K562 (cell line): ENCODE measurements at regions not wholly inside any gene's neighbourhood (a gene's known extent, or its start where the extent isn't known, plus 50 kb on each side); places are given as distances from the start of the nearest gene placed in this dataset.

Experiments
- ATAC-seq: fragments of 200-7000 bp; cut with Tn5 transposase; 3 replicates; pipeline ENCODE4 v1.9.1; 2020; ENCODE audit warnings: moderate library complexity
- BruUV-seq: library from RNA; stranded (reverse); fragments of 400-500 nt; replicated peaks from 2 replicates; lab custom pipeline; 2021; lab: Mats Ljungman, UMichigan
- CTCF ChIA-PET: fragments of 300-600 bp; formaldehyde crosslinking; extraction: SDS; loops from one replicate; lab custom pipeline; 2021; ENCODE audit warnings: low intra/inter-chr PET ratio; lab: Yijun Ruan, JAX
- POLR2A ChIA-PET: fragments of 300-600, 350-650 bp; sonication (Branson Sonifier 250); formaldehyde crosslinking; extraction: SDS; loops from one replicate; lab custom pipeline; 2021; ENCODE audit warnings: antibody characterized with exemption, inconsistent platforms; lab: Yijun Ruan, JAX
- DNase-seq, 4 experiments: peaks; one replicate each; pipeline versions ENCODE4 v3.0.0 to v3.0.0-alpha.2; 2011 to 2018; ENCODE audit warnings: low spot score in 3 of 4, mixed read lengths in 3 of 4; ENCODE audit errors: extremely low read depth in 1 of 4
- FAIRE-seq: peaks from 2 replicates; lab custom pipeline; 2011; peaks lifted over from hg19 to GRCh38; lab: Jason Lieb, UNC
- H2AFZ ChIP-seq: 2 replicates; pipeline ENCODE4 v1.6.0; 2011; ENCODE audit warnings: low read depth, low read length, control low read depth, inconsistent platforms
- H3K27ac ChIP-seq: fragments of 200-600 bp; 3 replicates; pipeline ENCODE4 v1.8.0; 2011; ENCODE audit warnings: low read depth, mild to moderate bottlenecking, control low read depth, inconsistent platforms, low read length, moderate library complexity, mixed read lengths; ENCODE audit errors: extremely low read depth
- H3K27me3 ChIP-seq, 2 experiments: fragments of 300-600 bp in 1 of 2; 2 replicates in 1 of 2; 3 replicates in 1 of 2; pipeline versions ENCODE4 v1.6.0 to v1.8.0; 2011; ENCODE audit warnings: inconsistent platforms in 2 of 2, low read length in 2 of 2, mild to moderate bottlenecking in 1 of 2, mixed read lengths in 1 of 2, moderate library complexity in 1 of 2; ENCODE audit not compliant: control insufficient read depth in 2 of 2, insufficient read depth in 2 of 2
- H3K36me3 ChIP-seq: fragments of 300-600 bp; 3 replicates; pipeline ENCODE4 v1.8.0; 2011; ENCODE audit warnings: mild to moderate bottlenecking, low read length, inconsistent platforms; ENCODE audit not compliant: control insufficient read depth, insufficient read depth
- H3K4me1 ChIP-seq, 2 experiments: fragments of 200-600 bp in 1 of 2; replicated peaks in 1 of 2; 2 replicates in 1 of 2; 3 replicates in 1 of 2; pipeline versions ENCODE4 v1.5.1 to v1.8.0; 2011; ENCODE audit warnings: inconsistent platforms in 2 of 2, low read length in 2 of 2, mild to moderate bottlenecking in 1 of 2, mixed read lengths in 1 of 2, moderate library complexity in 1 of 2; ENCODE audit not compliant: control insufficient read depth in 2 of 2, insufficient read depth in 2 of 2
- H3K4me2 ChIP-seq: 2 replicates; pipeline ENCODE4 v1.6.1; 2011; ENCODE audit warnings: low read length, control low read depth, inconsistent platforms, mixed read lengths; ENCODE audit not compliant: insufficient read depth
- H3K4me3 ChIP-seq: fragments of 200-600 bp; sonication (generic), shearing (Covaris generic); 2 replicates; pipeline ENCODE4 v1.5.1; 2016; ENCODE audit warnings: control low read depth, inconsistent platforms
- H3K79me2 ChIP-seq: fragments of 200-600 bp; 3 replicates; pipeline ENCODE4 v1.8.0; 2011; ENCODE audit warnings: low read length, inconsistent platforms; ENCODE audit not compliant: control insufficient read depth, insufficient read depth
- H3K9ac ChIP-seq, 2 experiments: 2 replicates each; pipeline versions ENCODE4 v1.6.0 to v1.6.1; 2011; ENCODE audit warnings: low read depth in 2 of 2, low read length in 2 of 2, control low read depth in 1 of 2, inconsistent platforms in 1 of 2, mild to moderate bottlenecking in 1 of 2, mixed read lengths in 1 of 2; ENCODE audit not compliant: insufficient read depth in 1 of 2
- H3K9me1 ChIP-seq: one replicate; pipeline ENCODE4 v1.6.0; 2011; ENCODE audit warnings: inconsistent platforms, mild to moderate bottlenecking, low read length, moderate library complexity; ENCODE audit not compliant: control insufficient read depth, insufficient read depth
- H3K9me3 ChIP-seq: replicated peaks from 2 replicates; pipeline ENCODE4 v1.5.1; 2011; ENCODE audit warnings: low read depth, low read length, inconsistent platforms; ENCODE audit not compliant: control insufficient read depth, insufficient read depth
- H4K20me1 ChIP-seq: replicated peaks from 2 replicates; pipeline ENCODE4 v1.6.1; 2011; ENCODE audit warnings: low read length, inconsistent platforms, mixed read lengths; ENCODE audit not compliant: control insufficient read depth, insufficient read depth
- CEBPZ ChIP-seq: fragments of 150-350 bp; IDR thresholded peaks from 2 replicates; pipeline ENCODE4 v1.6.1; 2014; ENCODE audit warnings: low read depth, mild to moderate bottlenecking, low read length, borderline replicate concordance
- E2F6 ChIP-seq, 2 experiments: IDR thresholded peaks; 2 replicates each; pipeline ENCODE4 v1.6.1; 2011; ENCODE audit warnings: borderline replicate concordance in 1 of 2, control low read depth in 1 of 2, low read depth in 1 of 2, low read length in 1 of 2, mild to moderate bottlenecking in 1 of 2, mixed read lengths in 1 of 2, moderate library complexity in 1 of 2; ENCODE audit not compliant: insufficient read depth in 1 of 2, insufficient read length in 1 of 2, poor library complexity in 1 of 2, severe bottlenecking in 1 of 2; ENCODE audit errors: extremely low read depth in 1 of 2
- HLTF ChIP-seq: fragments of 450-650 bp; IDR thresholded peaks from 2 replicates; pipeline ENCODE4 v1.6.1; 2016
- ZBTB17 ChIP-seq: fragments of 450-650 bp; formaldehyde crosslinking; IDR thresholded peaks from 2 replicates; pipeline ENCODE4 v1.4.0; 2020; ENCODE audit warnings: mild to moderate bottlenecking
- ZFX ChIP-seq: sonication (generic); formaldehyde crosslinking; IDR thresholded peaks from 2 replicates; pipeline ENCODE4 v1.8.0; 2022; ENCODE audit warnings: mild to moderate bottlenecking, missing genetic modification reagents, moderate library complexity
- WGBS: fragments of 100-300 bp; shearing (Covaris generic); methylation state at CpG from one replicate; pipeline ENCODE4 v1.1.6; 2016; ENCODE audit warnings: low coverage, mixed read lengths; ENCODE audit not compliant: insufficient coverage; ENCODE audit errors: missing lambda C conversion rate; 5-methylcytosine and 5-hydroxymethylcytosine counted together
- in situ Hi-C: fragments of 300-500 bp; cut with MboI; formaldehyde crosslinking; loops from 4 replicates; pipeline ENCODE4 v1.15.0; 2018; ENCODE audit warnings: inconsistent platforms, mixed read lengths
- intact Hi-C: fragments of 100-400 bp; cut with micrococcal nuclease; formaldehyde crosslinking; loops from 2 replicates; pipeline ENCODE4 v1.14.2; 2022

- BruUV-seq: no TSS peak
- H3K4me2 ChIP-seq: no peak overlapping the region
- H3K79me2 ChIP-seq: peaks cover 3% of the 10 kb centered on the region; the same call in 1 of the 3 replicates
- DNase-seq (no peak), ATAC-seq (no peak), FAIRE-seq (no peak)
- H3K9ac ChIP-seq: no peak overlapping the region
- CTCF ChIA-PET: no interaction called here
- H4K20me1 ChIP-seq: no peaks in the 10 kb centered on the region
- H3K27ac ChIP-seq: no peak overlapping the region
- H2AFZ ChIP-seq: no peak overlapping the region
- H3K36me3 ChIP-seq: peaks cover 39% of the 10 kb centered on the region; the same call in 2 of the 3 replicates
- H3K9me3 ChIP-seq: no peaks in the 10 kb centered on the region
- TF ChIP-seq ZFX (CRISPR knock-in tag) (no peak), ZBTB17 (CRISPR knock-in tag) (no peak), CEBPZ (no peak), HLTF (no peak), E2F6 (IDR thresholded peaks at IDR 0.05; ENCODE audit: borderline replicate concordance in 1 of 2, extremely low read depth in 1 of 2, insufficient read depth in 1 of 2, insufficient read length in 1 of 2, low read depth in 1 of 2, low read length in 1 of 2, poor library complexity in 1 of 2, severe bottlenecking in 1 of 2) (no peak)
- H3K9me1 ChIP-seq: no peaks in the 10 kb centered on the region
- POLR2A ChIA-PET: interaction anchor here (0.8 to 1.1 kb wide), 3 partner anchors 9 to 11 kb away, joined by 3 read pairs; no protein-coding TSS in a partner anchor
- intact Hi-C loops (no loop called here), in situ Hi-C loops (no loop called here)
- 44% methylated on average over 3 of the region's 5 CpGs for WGBS
- no peaks in the 10 kb centered on the region for H3K4me1 ChIP-seq
- no peaks in the 10 kb centered on the region for H3K27me3 ChIP-seq
- H3K4me3 ChIP-seq: no peak overlapping the region
Measured at GRCh38 chr5:178808886-178809285, 50.9 kb upstream of the ZNF354B start.
